IgD-negative memory B cell (primary cell): ENCODE measurements at regions not wholly inside any gene's neighbourhood (a gene's known extent, or its start where the extent isn't known, plus 50 kb on each side); places are given as distances from the start of the nearest gene placed in this dataset.

Experiments used
- H3K27ac Mint-ChIP-seq, 3 donors: one replicate each; pipeline ENCODE4 v1.8.0; 2020 to 2022; ENCODE audit warnings: mild to moderate bottlenecking in 3 of 3, mixed read lengths in 3 of 3, moderate library complexity in 1 of 3
- H3K27me3 Mint-ChIP-seq: one replicate; pipeline ENCODE4 v1.8.0; 2021; ENCODE audit warnings: mixed read lengths
- H3K36me3 Mint-ChIP-seq: one replicate; pipeline ENCODE4 v1.8.0; 2020; ENCODE audit warnings: mild to moderate bottlenecking, mixed read lengths
- H3K4me1 Mint-ChIP-seq, 3 donors: one replicate each; pipeline ENCODE4 v1.8.0; 2020 to 2022; ENCODE audit warnings: mixed read lengths in 3 of 3, mild to moderate bottlenecking in 1 of 3
- H3K4me3 Mint-ChIP-seq, 4 donors: one replicate each; pipeline ENCODE4 v1.8.0; 2020 to 2022; ENCODE audit warnings: mild to moderate bottlenecking in 4 of 4, mixed read lengths in 4 of 4, moderate library complexity in 3 of 4
- H3K9me3 Mint-ChIP-seq, 3 donors: one replicate each; pipeline ENCODE4 v1.8.0; 2020 to 2021; ENCODE audit warnings: mixed read lengths in 3 of 3, mild to moderate bottlenecking in 1 of 3

GRCh38 chr14:66104486-66104885 is 381.7 kb upstream of the CCDC196 start:
- H3K36me3 Mint-ChIP-seq: peaks cover 2% of the 10 kb centered on the region
- H3K27ac Mint-ChIP-seq: no peak overlapping the region
- H3K4me1 Mint-ChIP-seq: no peaks in the 10 kb centered on the region
- no peak overlapping the region for H3K4me3 Mint-ChIP-seq
- H3K9me3 Mint-ChIP-seq: no peaks in the 10 kb centered on the region
- peaks cover 5% of the 10 kb centered on the region for H3K27me3 Mint-ChIP-seq

- H3K4me1 Mint-ChIP-seq: no peaks in the 10 kb centered on the region
- peaks cover 5% of the 10 kb centered on the region for H3K27me3 Mint-ChIP-seq
- H3K36me3 Mint-ChIP-seq: no peaks in the 10 kb centered on the region
- H3K4me3 Mint-ChIP-seq: no peak overlapping the region
- H3K27ac Mint-ChIP-seq: no peak overlapping the region
- no peaks in the 10 kb centered on the region for H3K9me3 Mint-ChIP-seq
Measured at GRCh38 chr14:66105815-66106214, 380.4 kb upstream of the CCDC196 start.

GRCh38 chr14:66109426-66109825 is 376.7 kb upstream of the CCDC196 start:
- no peaks in the 10 kb centered on the region for H3K4me1 Mint-ChIP-seq
- H3K9me3 Mint-ChIP-seq: no peaks in the 10 kb centered on the region
- no peak overlapping the region for H3K27ac Mint-ChIP-seq
- no peak overlapping the region for H3K4me3 Mint-ChIP-seq
- H3K27me3 Mint-ChIP-seq: peaks cover 4% of the 10 kb centered on the region
- no peaks in the 10 kb centered on the region for H3K36me3 Mint-ChIP-seq

- no peak overlapping the region for H3K4me3 Mint-ChIP-seq
Measured at GRCh38 chr14:66111891-66112290, 374.3 kb upstream of the CCDC196 start.

GRCh38 chr14:66114071-66114470 is 372.1 kb upstream of the CCDC196 start:
- Mint-ChIP-seq H3K36me3 (no peaks in the 10 kb centered on the region), H3K27me3 (peaks cover 4% of the 10 kb centered on the region), H3K27ac (no peak overlapping the region), H3K9me3 (no peaks in the 10 kb centered on the region), H3K4me3 (no peak overlapping the region), H3K4me1 (no peaks in the 10 kb centered on the region)

More at GRCh38 chr14:66111891-66112290, 374.3 kb upstream of the CCDC196 start:
- Mint-ChIP-seq H3K4me1 (no peaks in the 10 kb centered on the region), H3K9me3 (no peaks in the 10 kb centered on the region), H3K27me3 (peaks cover 4% of the 10 kb centered on the region), H3K27ac (no peak overlapping the region), H3K36me3 (no peaks in the 10 kb centered on the region)

- Mint-ChIP-seq H3K4me1 (no peaks in the 10 kb centered on the region), H3K27ac (no peak overlapping the region), H3K27me3 (peaks cover 10% of the 10 kb centered on the region), H3K9me3 (no peaks in the 10 kb centered on the region), H3K36me3 (no peaks in the 10 kb centered on the region), H3K4me3 (no peak overlapping the region)
Measured at GRCh38 chr14:66115740-66116502, 370.2 kb upstream of the CCDC196 start.

- no peak overlapping the region for H3K27ac Mint-ChIP-seq
- peaks cover 8% of the 10 kb centered on the region for H3K27me3 Mint-ChIP-seq
- H3K4me1 Mint-ChIP-seq: no peaks in the 10 kb centered on the region
- H3K9me3 Mint-ChIP-seq: no peaks in the 10 kb centered on the region
- no peak overlapping the region for H3K4me3 Mint-ChIP-seq
- H3K36me3 Mint-ChIP-seq: no peaks in the 10 kb centered on the region
Measured at GRCh38 chr14:66116732-66117131, 369.4 kb upstream of the CCDC196 start.

GRCh38 chr14:66117600-66117999 is 368.6 kb upstream of the CCDC196 start:
- Mint-ChIP-seq H3K4me3 (no peak overlapping the region), H3K36me3 (no peaks in the 10 kb centered on the region), H3K27me3 (peaks cover 8% of the 10 kb centered on the region)

GRCh38 chr14:66119606-66120231 is 366.5 kb upstream of the CCDC196 start:
- Mint-ChIP-seq H3K36me3 (no peaks in the 10 kb centered on the region), H3K27me3 (peaks cover 6% of the 10 kb centered on the region)

More at GRCh38 chr14:66117600-66117999, 368.6 kb upstream of the CCDC196 start:
- H3K27ac Mint-ChIP-seq: no peak overlapping the region
- H3K4me1 Mint-ChIP-seq: no peaks in the 10 kb centered on the region
- no peaks in the 10 kb centered on the region for H3K9me3 Mint-ChIP-seq

GRCh38 chr14:66120402-66120801 is 365.8 kb upstream of the CCDC196 start:
- Mint-ChIP-seq H3K36me3 (no peaks in the 10 kb centered on the region), H3K4me3 (no peak overlapping the region), H3K9me3 (peaks cover 0 to 1% (median 0%) of the 10 kb centered on the region in 3 donors), H3K4me1 (no peaks in the 10 kb centered on the region), H3K27me3 (peaks cover 6% of the 10 kb centered on the region), H3K27ac (no peak overlapping the region)

More at GRCh38 chr14:66119606-66120231, 366.5 kb upstream of the CCDC196 start:
- Mint-ChIP-seq H3K4me3 (no peak overlapping the region), H3K27ac (no peak overlapping the region), H3K9me3 (no peaks in the 10 kb centered on the region), H3K4me1 (no peaks in the 10 kb centered on the region)

- Mint-ChIP-seq H3K36me3 (no peaks in the 10 kb centered on the region), H3K27ac (no peak overlapping the region), H3K9me3 (peaks cover 0 to 1% (median 0%) of the 10 kb centered on the region in 3 donors), H3K27me3 (peaks cover 6% of the 10 kb centered on the region), H3K4me1 (peaks cover 0 to 3% (median 3%) of the 10 kb centered on the region in 3 donors), H3K4me3 (no peak overlapping the region)
Measured at GRCh38 chr14:66121859-66122258, 364.3 kb upstream of the CCDC196 start.

- Mint-ChIP-seq H3K4me1 (peaks cover 0 to 5% (median 3%) of the 10 kb centered on the region in 3 donors), H3K9me3 (peaks cover 0 to 1% (median 0%) of the 10 kb centered on the region in 3 donors), H3K27ac (no peak overlapping the region), H3K36me3 (no peaks in the 10 kb centered on the region), H3K27me3 (peaks cover 2% of the 10 kb centered on the region), H3K4me3 (no peak overlapping the region)
Measured at GRCh38 chr14:66129224-66129623, 356.9 kb upstream of the CCDC196 start.

GRCh38 chr14:66131111-66131510 is 355.1 kb upstream of the CCDC196 start:
- Mint-ChIP-seq H3K27ac (no peak overlapping the region), H3K36me3 (no peaks in the 10 kb centered on the region), H3K9me3 (no peaks in the 10 kb centered on the region), H3K4me3 (no peak overlapping the region), H3K27me3 (peaks cover 2% of the 10 kb centered on the region), H3K4me1 (peaks cover 0 to 5% (median 2%) of the 10 kb centered on the region in 3 donors)

GRCh38 chr14:66133666-66134065 is 352.5 kb upstream of the CCDC196 start:
- no peaks in the 10 kb centered on the region for H3K36me3 Mint-ChIP-seq
- no peak overlapping the region for H3K4me3 Mint-ChIP-seq
- H3K27me3 Mint-ChIP-seq: peaks cover 4% of the 10 kb centered on the region
- H3K27ac Mint-ChIP-seq: no peak overlapping the region
- no peaks in the 10 kb centered on the region for H3K9me3 Mint-ChIP-seq
- no peaks in the 10 kb centered on the region for H3K4me1 Mint-ChIP-seq

GRCh38 chr14:66135831-66136230 is 350.3 kb upstream of the CCDC196 start:
- Mint-ChIP-seq H3K4me1 (no peaks in the 10 kb centered on the region), H3K4me3 (no peak overlapping the region), H3K27me3 (peaks cover 4% of the 10 kb centered on the region), H3K36me3 (no peaks in the 10 kb centered on the region), H3K27ac (no peak overlapping the region), H3K9me3 (no peaks in the 10 kb centered on the region)

- Mint-ChIP-seq H3K36me3 (no peaks in the 10 kb centered on the region), H3K4me3 (no peak overlapping the region), H3K4me1 (no peaks in the 10 kb centered on the region), H3K27ac (no peak overlapping the region), H3K27me3 (peaks cover 2% of the 10 kb centered on the region), H3K9me3 (no peaks in the 10 kb centered on the region)
Measured at GRCh38 chr14:66137081-66137480, 349.1 kb upstream of the CCDC196 start.
